ENCODE measurements at regions not wholly inside any gene's neighbourhood (a gene's known extent, or its start where the extent isn't known, plus 50 kb on each side); places are given as distances from the start of the nearest gene placed in this dataset.

DNA sequence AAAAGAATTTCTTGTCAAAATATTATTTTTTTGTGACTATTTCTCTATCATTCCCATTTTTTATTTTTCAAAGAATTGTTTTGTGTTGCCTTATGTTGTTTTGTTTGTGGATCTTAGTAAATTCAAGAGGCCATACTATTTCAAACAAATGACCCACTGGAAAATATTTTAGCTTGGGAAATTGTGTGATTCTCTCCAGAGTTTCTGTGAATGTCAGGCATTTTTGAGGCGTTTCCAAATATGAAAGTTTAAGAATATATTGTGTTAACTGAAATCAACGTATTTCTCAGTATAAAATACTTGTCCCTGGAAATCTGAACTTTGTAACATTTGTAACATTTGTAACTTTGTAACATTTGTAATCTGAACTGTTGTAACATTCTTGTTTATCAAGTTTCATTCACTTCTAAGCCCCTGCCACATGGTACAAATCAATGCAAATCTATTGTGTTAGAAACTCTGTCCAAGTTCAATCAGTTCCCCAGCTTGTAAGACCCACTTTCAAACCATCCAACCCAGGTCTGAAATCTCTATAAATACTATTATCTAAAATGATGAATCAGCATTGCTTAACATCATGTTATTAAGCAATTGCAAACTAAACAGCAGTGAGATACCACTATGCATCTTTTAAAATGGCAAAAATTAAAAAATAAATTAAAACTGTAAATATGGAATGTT, 465.4 kb upstream of the GRID2 start:
- Mint-ChIP-seq H3K4me3 (no peak overlapping the region), H3K27ac (no peak overlapping the region), H3K4me1 (no peaks in the 10 kb centered on the region), H3K9me3 (peaks cover 0 to 18% (median 11%) of the 10 kb centered on the region in 7 donors), H3K36me3 (no peaks in the 10 kb centered on the region), H3K27me3 (ENCODE audit: low read depth in 3 of 3) (peaks cover 0 to 3% (median 0%) of the 10 kb centered on the region in 3 donors)
- Histone ChIP-seq H3K4me3 (replicated peaks in 1 of 3; ENCODE audit: low read depth in 2 of 3, low read length in 3 of 3) (no peak overlapping the region), H3K27me3 (ENCODE audit: control insufficient read depth in 2 of 2, insufficient read depth in 2 of 2, low read length in 2 of 2) (no peaks in the 10 kb centered on the region), H3K36me3 (replicated peaks in 1 of 2; ENCODE audit: control insufficient read depth in 1 of 2, insufficient read depth in 2 of 2, low read length in 2 of 2) (no peaks in the 10 kb centered on the region), H3K9me3 (replicated peaks in 1 of 2; ENCODE audit: control insufficient read depth in 1 of 2, insufficient read depth in 1 of 2, low read length in 2 of 2) (peaks cover 15 to 16% of the 10 kb centered on the region in 2 donors), H4K20me1 (ENCODE audit: insufficient read depth, low read length) (no peaks in the 10 kb centered on the region), H3K4me2 (replicated peaks; ENCODE audit: extremely low read depth, low read length, poor library complexity, severe bottlenecking) (no peak overlapping the region), H3K79me2 (ENCODE audit: insufficient read depth, low read length) (no peaks in the 10 kb centered on the region), H3K27ac (ENCODE audit: low read depth in 1 of 2, low read length in 2 of 2) (no peak overlapping the region), H2AFZ (ENCODE audit: insufficient read depth, low read depth, low read length, poor library complexity, severe bottlenecking) (no peak overlapping the region), H3K4me1 (ENCODE audit: control insufficient read depth in 1 of 2, insufficient read depth in 2 of 2, low read length in 2 of 2) (no peaks in the 10 kb centered on the region), H3K9ac (ENCODE audit: insufficient read depth, low read length, poor library complexity, severe bottlenecking) (no peak overlapping the region)
- WGBS (ENCODE audit: insufficient coverage): no CpG with 5 or more reads among the region's 2 CpGs
- intact Hi-C loops (cut with micrococcal nuclease): no loop called here
- TF ChIP-seq, protein P1, sequence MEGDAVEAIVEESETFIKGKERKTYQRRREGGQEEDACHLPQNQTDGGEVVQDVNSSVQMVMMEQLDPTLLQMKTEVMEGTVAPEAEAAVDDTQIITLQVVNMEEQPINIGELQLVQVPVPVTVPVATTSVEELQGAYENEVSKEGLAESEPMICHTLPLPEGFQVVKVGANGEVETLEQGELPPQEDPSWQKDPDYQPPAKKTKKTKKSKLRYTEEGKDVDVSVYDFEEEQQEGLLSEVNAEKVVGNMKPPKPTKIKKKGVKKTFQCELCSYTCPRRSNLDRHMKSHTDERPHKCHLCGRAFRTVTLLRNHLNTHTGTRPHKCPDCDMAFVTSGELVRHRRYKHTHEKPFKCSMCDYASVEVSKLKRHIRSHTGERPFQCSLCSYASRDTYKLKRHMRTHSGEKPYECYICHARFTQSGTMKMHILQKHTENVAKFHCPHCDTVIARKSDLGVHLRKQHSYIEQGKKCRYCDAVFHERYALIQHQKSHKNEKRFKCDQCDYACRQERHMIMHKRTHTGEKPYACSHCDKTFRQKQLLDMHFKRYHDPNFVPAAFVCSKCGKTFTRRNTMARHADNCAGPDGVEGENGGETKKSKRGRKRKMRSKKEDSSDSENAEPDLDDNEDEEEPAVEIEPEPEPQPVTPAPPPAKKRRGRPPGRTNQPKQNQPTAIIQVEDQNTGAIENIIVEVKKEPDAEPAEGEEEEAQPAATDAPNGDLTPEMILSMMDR (IDR thresholded peaks at IDR 0.05): no peak
- DNase-seq: no peak

DNA sequence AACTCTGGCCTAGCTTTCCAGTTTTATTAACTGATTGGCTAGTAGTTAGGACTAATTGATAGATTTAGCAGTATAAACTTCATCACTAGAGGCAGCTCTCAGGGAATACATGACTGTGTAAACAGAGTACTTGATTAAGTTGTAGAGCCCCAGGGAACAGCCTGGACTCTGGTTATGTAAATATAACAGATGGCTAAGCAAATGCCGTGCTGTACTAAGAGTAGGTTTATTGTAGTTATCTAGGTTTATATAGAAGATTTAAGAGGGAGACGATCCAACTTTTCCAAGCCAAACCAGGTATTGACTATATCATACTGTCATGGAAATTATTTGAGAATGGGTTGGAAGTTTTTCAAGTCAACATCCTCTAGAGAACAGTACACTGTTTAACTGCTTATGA, 463.4 kb upstream of the GRID2 start:
- no peak overlapping the region for H3K27ac Mint-ChIP-seq
- H3K27ac ChIP-seq (ENCODE audit: low read depth in 1 of 2, low read length in 2 of 2): no peak overlapping the region
- no peak overlapping the region for H3K4me3 Mint-ChIP-seq

More for the DNA sequence above, 463.4 kb upstream of the GRID2 start:
- Histone ChIP-seq H3K4me1 (ENCODE audit: control insufficient read depth in 1 of 2, insufficient read depth in 2 of 2, low read length in 2 of 2) (no peaks in the 10 kb centered on the region), H3K9me3 (replicated peaks in 1 of 2; ENCODE audit: control insufficient read depth in 1 of 2, insufficient read depth in 1 of 2, low read length in 2 of 2) (peaks cover 0 to 2% of the 10 kb centered on the region in 2 donors), H4K20me1 (ENCODE audit: insufficient read depth, low read length) (no peaks in the 10 kb centered on the region), H3K4me3 (replicated peaks in 1 of 3; ENCODE audit: low read depth in 2 of 3, low read length in 3 of 3) (no peak overlapping the region), H3K79me2 (ENCODE audit: insufficient read depth, low read length) (no peaks in the 10 kb centered on the region), H3K9ac (ENCODE audit: insufficient read depth, low read length, poor library complexity, severe bottlenecking) (no peak overlapping the region), H2AFZ (ENCODE audit: insufficient read depth, low read depth, low read length, poor library complexity, severe bottlenecking) (no peak overlapping the region), H3K36me3 (replicated peaks in 1 of 2; ENCODE audit: control insufficient read depth in 1 of 2, insufficient read depth in 2 of 2, low read length in 2 of 2) (no peaks in the 10 kb centered on the region), H3K4me2 (replicated peaks; ENCODE audit: extremely low read depth, low read length, poor library complexity, severe bottlenecking) (no peak overlapping the region), H3K27me3 (ENCODE audit: control insufficient read depth in 2 of 2, insufficient read depth in 2 of 2, low read length in 2 of 2) (no peaks in the 10 kb centered on the region)
- peaks cover 0 to 3% (median 0%) of the 10 kb centered on the region in 3 donors for H3K27me3 Mint-ChIP-seq (ENCODE audit: low read depth in 3 of 3)
- no peaks in the 10 kb centered on the region for H3K36me3 Mint-ChIP-seq
- no peak for DNase-seq
- no CpG with 5 or more reads among the region's 2 CpGs for WGBS (ENCODE audit: insufficient coverage)
- H3K9me3 Mint-ChIP-seq: peaks cover 0 to 3% (median 0%) of the 10 kb centered on the region in 7 donors
- TF ChIP-seq, protein P1 (IDR thresholded peaks at IDR 0.05): no peak
- intact Hi-C loops (cut with micrococcal nuclease): no loop called here
- H3K4me1 Mint-ChIP-seq: no peaks in the 10 kb centered on the region
